HG02798 (cell line): ENCODE measurements at regions not wholly inside any gene's neighbourhood (a gene's known extent, or its start where the extent isn't known, plus 50 kb on each side); places are given as distances from the start of the nearest gene placed in this dataset.
A peak's percentile ranks its signal among the peaks of the same experiment; 100 is the strongest.
"Not testable (repeated sequence)": the region's sequence is repeated elsewhere in the genome, so short reads cannot be mapped to it uniquely, and the experiment has no call there.

Experiments used
- ATAC-seq: cut with Tn5 transposase; IDR thresholded peaks from one replicate; pipeline ENCODE4 v1.9.1; 2021; ENCODE audit warnings: mild to moderate bottlenecking; ENCODE audit not compliant: unreplicated experiment, poor library complexity

- ATAC-seq, result no peak
These were observed 158.2 kb downstream of the DEFB131A start for GRCh38 chr4:9602389-9602914.

DNA sequence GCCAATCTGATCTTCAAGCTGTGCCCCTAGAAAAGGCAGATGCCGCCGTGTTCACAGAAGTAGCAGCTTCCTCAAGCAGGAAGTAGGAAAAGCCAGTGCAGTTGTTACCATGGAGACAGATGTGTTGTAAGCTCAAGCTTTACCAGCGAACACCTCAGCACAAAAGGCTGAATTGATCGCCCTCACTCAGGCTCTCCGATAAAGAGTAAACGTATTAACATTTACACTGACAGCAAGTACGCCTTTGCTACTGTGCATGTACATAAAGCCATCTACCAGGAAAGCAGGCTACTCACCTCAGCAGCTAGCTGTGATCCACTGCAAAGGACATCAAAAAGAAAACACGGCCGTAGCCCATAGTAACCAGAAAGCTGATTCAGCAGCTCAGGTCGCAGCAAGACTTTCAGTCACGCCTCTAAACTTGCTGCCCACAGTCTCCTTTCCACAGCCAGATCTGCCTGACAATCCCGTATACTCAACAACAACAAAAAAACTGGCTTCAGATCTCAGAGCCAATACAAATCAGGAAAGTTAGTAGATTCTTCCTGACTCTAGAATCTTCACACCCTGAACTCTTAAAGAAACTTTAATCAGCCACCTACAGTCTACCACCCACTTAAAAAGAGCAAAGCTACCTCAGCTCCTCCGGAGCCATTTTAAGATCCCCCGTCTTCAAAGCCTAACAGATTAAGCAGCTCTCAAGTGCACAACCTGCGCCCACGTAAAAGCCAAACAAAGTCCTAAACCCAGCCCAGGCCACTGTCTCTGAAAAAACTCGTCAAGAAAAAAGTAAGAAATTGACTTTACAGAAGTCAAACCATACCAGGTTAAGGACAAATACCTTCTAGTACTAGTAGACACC is 160.0 kb downstream of the DEFB131A start:
- not testable (repeated sequence) for ATAC-seq

DNA sequence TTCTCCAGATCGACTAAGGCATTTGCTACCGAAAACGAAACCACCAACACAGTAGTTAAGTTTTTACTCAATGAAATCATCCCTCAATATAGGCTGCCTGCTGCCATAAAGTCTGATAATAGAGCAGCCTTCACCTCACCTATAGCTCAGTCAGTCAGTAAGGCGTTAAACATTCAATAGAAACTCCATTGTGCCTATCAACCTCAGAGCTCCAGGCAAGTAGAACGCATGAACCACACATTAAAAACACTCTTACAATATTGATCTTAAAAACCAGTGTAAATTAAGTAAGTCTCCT is 160.6 kb downstream of the DEFB131A start:
- not testable (repeated sequence) for ATAC-seq

DNA sequence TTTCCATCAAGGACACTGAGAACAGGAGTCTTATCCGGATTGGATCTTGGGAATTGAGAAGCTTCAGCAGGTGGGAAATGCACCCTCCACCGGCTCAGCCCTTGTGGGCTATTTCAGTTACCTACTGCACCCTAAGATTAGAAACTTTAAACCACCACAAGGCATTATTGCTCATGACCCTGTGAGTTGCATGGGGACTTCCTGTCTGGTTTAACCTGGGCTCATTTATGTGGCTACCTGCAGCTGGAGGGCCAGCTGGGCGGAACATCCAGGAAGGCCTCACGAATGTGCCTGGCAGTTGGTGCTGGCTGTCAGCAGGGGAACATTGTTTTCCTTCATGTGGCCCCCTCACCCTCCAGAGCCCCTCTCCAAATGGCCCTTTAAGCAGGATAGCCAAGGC is 164.1 kb downstream of the DEFB131A start:
- ATAC-seq, result no peak

DNA sequence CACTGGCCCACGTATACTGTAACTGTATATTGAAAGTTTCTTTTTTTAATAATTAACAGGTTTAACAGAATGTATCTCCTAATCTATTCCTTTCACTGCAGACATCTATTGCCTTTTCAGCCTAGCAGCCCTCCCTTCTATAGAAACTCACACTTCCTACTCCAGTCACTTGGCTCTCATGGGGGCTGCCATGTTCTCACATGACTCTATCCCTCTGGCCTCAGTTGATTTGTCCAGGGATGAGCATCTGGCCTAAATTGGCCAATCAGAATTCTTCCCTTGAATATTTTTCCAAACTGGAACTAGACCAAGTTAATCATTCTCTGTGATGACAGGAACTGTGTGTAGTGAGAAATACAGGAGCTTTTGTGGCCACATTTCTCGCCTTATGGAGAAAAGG is 166.1 kb downstream of the DEFB131A start:
- ATAC-seq, result not testable (repeated sequence)

- no peak for ATAC-seq
These were observed 166.9 kb downstream of the DEFB131A start for GRCh38 chr4:9611101-9611500.

- not testable (repeated sequence) for ATAC-seq
These were observed 145.0 kb upstream of the DRD5 start for GRCh38 chr4:9636411-9636810.

DNA sequence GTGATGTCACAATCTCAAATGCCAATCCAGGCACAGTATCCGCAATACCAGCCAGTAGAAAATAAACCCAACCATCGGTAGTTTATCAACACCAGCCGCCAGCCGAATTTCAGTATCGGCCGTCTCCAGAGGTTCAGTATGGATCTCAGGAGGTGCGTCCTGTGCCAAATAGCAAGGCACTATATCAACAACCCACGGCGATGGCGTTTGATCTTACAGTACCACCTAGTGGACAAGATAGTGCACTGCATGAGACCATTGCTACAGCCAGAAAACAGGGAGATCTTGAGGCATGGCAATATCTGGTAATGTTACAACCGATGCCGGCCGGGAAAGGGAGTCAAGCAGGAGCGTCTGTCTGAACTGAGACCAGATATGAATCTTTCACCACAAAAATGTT is 121.8 kb upstream of the DRD5 start:
- ATAC-seq, result not testable (repeated sequence)

DNA sequence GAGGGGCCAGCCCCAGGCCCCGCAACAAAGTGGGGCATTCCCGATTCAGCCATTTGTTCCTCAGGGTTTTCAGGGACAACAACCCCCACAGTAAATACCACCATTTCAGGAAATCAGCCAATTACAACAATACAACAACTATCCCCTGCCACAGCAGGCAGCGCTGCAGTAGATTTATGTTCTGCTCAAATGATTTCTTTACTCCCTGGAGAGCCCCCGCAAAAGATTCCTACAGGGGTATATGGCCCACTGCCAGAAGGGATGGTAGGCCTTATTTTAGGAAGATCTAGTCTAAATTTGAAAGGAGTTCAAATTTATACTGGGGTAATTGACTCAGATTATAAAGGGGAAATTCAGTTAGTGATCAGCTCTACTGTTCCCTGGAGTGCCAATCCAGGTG is 120.5 kb upstream of the DRD5 start:
- not testable (repeated sequence) for ATAC-seq

GRCh38 chr4:9670725-9671124 is 110.7 kb upstream of the DRD5 start:
- ATAC-seq, result not testable (repeated sequence)

- not testable (repeated sequence) for ATAC-seq
These were observed 104.1 kb upstream of the DRD5 start for GRCh38 chr4:9677357-9677756.

GRCh38 chr4:9679704-9680478 is 101.5 kb upstream of the DRD5 start:
- ATAC-seq, result no peak

DNA sequence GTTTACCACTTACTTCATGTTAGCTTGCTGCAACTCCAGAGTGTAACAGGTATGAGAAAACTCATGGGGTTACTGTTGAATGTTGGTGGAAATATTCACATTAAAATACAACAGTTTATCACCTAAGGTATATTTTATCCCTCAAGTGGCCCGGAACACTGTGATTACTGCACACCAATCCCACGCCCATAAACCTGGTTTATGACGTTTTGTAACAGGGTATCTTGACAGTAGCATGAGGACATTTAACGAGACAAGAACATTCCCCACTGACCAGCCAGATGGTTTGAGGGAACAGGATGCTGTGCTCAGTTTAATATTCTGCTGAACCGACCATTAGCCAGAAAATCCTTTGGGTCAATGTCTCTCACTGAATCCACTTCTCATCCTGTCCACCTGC is 98.3 kb upstream of the DRD5 start:
- not testable (repeated sequence) for ATAC-seq

- ATAC-seq, result not testable (repeated sequence)
These were observed 96.4 kb upstream of the DRD5 start for GRCh38 chr4:9685016-9685415.

- ATAC-seq, result no peak
These were observed 95.7 kb upstream of the DRD5 start for GRCh38 chr4:9685692-9686091.

GRCh38 chr4:9690636-9691237 is 90.7 kb upstream of the DRD5 start:
- not testable (repeated sequence) for ATAC-seq

DNA sequence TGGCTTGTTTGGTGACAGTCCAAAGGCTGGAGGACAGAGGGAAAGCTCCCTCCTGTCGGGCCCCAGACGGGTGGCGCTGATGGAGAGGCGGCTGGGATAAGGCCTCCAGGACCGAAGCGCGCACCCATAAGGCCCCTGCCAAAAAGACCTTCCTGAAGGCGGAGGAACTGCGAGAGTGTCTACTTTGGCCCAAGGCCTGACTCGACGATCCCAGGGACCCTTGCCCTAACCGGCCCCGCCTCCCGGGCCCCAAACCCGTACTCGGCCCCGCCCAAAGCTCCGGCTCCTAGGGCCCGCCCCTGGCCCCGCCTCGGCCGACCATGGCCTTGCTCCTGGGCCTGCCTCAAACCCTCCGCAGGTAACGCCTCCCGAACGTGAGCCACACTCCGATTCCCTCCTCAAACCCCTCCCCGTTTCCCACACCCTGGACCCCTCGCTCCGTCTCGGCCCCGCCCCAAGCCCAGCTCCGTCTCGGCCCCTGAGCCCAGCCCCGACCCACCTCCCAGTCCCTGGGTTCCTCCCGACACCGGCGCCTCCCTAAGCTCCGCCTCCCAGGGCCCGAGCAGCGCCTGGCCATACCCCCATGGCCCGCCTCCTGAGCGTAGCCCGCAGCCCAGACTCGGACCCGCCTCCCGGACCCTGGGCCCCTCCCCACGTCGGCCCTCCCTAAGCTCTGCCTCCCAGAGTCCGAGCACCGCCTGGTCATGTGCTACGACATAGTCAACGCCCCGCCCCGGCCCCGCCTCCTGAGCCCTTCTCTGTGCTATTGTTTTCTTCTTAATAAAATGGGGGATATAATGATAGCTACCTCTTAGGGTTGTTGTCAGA is 90.0 kb upstream of the DRD5 start:
- ATAC-seq, result peak; percentile 100

GRCh38 chr4:9692791-9693491 is 88.5 kb upstream of the DRD5 start:
- not testable (repeated sequence) for ATAC-seq

DNA sequence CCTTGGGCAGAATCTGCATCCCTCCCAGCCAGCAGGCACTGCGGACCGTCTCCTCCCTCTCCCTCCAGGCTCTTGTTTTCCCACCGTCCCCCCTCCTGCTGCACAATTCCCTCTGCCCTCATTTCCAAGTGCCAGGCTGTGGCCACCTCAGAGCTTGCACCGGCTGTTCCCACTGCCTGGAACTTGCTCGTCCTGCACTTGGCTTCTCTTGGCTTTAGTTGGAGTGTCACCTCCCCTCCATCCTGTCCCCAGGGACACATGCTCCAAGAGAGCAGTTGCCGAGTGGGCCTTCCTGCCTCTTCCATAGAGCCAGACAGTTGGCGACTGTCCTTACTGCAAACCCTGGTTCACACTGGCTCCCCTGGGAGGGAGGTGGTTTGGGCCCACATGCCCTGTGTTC is 87.0 kb upstream of the DRD5 start:
- ATAC-seq, result not testable (repeated sequence)
